KMS-11 (cell line): ENCODE measurements at regions not wholly inside any gene's neighbourhood (a gene's known extent, or its start where the extent isn't known, plus 50 kb on each side); places are given as distances from the start of the nearest gene placed in this dataset.

Experiments
- H2AFZ ChIP-seq: fragments of 200-600 bp; sonication (generic); 2 replicates; pipeline ENCODE4 v1.6.1; 2016; ENCODE audit warnings: antibody characterized with exemption, mixed run types, low read depth
- H3K27ac ChIP-seq: fragments of 200-600 bp; sonication (generic); 2 replicates; pipeline ENCODE4 v1.6.1; 2016; ENCODE audit warnings: mild to moderate bottlenecking, mixed run types
- H3K27me3 ChIP-seq: fragments of 200-600 bp; sonication (generic); 2 replicates; pipeline ENCODE4 v1.6.1; 2017; ENCODE audit warnings: mild to moderate bottlenecking, low read depth, mixed run types, moderate library complexity; ENCODE audit not compliant: insufficient read depth
- H3K36me3 ChIP-seq: fragments of 200-600 bp; sonication (generic); 2 replicates; pipeline ENCODE4 v1.6.1; 2017; ENCODE audit warnings: mild to moderate bottlenecking, mixed run types; ENCODE audit not compliant: insufficient read depth
- H3K4me1 ChIP-seq: fragments of 200-600 bp; sonication (generic); 2 replicates; pipeline ENCODE4 v1.6.1; 2016; ENCODE audit warnings: mild to moderate bottlenecking, low read depth, mixed run types; ENCODE audit not compliant: poor library complexity, severe bottlenecking
- H3K4me2 ChIP-seq: fragments of 200-600 bp; sonication (generic); 2 replicates; pipeline ENCODE4 v1.7.0; 2016; ENCODE audit warnings: mild to moderate bottlenecking, mixed run types
- H3K4me3 ChIP-seq: fragments of 200-600 bp; sonication (generic); IDR thresholded peaks from 2 replicates; pipeline ENCODE4 v1.6.1; 2017; ENCODE audit warnings: low read depth, low read length, mixed read lengths; ENCODE audit not compliant: insufficient read depth
- H3K79me2 ChIP-seq: fragments of 200-600 bp; sonication (generic); 2 replicates; pipeline ENCODE4 v1.6.1; 2016; ENCODE audit warnings: low read depth, mixed run types; ENCODE audit not compliant: insufficient read depth
- H3K9ac ChIP-seq: fragments of 200-600 bp; sonication (generic); 2 replicates; pipeline ENCODE4 v1.6.1; 2016; ENCODE audit warnings: mild to moderate bottlenecking, mixed run types
- H4K20me1 ChIP-seq: fragments of 200-600 bp; sonication (generic); 2 replicates; pipeline ENCODE4 v1.6.1; 2016; ENCODE audit warnings: mild to moderate bottlenecking, mixed run types; ENCODE audit not compliant: insufficient read depth
- TF ChIP-seq, protein P1 (sequence below): fragments of 200-600 bp; sonication (generic); conservative IDR thresholded peaks from 2 replicates; pipeline ENCODE4 v1.6.1; 2017; ENCODE audit warnings: low read depth, mild to moderate bottlenecking, antibody characterized with exemption, low read length, moderate library complexity, mixed read lengths

DNA sequence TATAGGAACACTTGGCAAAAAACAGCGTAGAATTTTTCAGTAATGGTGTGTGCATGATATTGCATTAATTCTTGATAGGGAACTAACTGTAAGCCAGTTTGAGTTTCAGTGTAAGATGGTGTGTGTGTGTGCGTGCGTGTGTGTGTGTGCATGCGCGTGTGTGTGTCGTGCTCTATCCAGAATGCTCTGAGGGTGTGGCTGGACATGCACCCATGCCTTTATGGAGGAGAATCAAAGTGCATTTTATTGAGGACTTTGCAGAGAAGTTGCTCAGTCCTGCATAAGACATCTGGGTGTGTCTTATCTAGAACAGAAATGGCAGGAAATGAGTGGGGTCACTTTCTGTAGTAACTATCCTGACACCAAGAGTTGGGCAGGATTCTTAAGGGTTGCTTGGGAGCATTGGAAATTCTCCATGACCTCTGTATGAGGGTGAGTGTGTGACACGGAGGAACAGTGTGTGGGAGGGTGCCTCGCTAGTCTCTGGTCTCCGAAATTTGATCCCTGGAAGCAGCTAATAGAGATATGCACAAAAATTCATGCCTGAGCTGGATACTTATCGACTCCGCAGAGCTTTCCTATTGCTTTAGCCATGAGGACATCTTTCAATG, 252.2 kb downstream of the TSHZ3 start:
- H3K27ac ChIP-seq: no peak overlapping the region

DNA sequence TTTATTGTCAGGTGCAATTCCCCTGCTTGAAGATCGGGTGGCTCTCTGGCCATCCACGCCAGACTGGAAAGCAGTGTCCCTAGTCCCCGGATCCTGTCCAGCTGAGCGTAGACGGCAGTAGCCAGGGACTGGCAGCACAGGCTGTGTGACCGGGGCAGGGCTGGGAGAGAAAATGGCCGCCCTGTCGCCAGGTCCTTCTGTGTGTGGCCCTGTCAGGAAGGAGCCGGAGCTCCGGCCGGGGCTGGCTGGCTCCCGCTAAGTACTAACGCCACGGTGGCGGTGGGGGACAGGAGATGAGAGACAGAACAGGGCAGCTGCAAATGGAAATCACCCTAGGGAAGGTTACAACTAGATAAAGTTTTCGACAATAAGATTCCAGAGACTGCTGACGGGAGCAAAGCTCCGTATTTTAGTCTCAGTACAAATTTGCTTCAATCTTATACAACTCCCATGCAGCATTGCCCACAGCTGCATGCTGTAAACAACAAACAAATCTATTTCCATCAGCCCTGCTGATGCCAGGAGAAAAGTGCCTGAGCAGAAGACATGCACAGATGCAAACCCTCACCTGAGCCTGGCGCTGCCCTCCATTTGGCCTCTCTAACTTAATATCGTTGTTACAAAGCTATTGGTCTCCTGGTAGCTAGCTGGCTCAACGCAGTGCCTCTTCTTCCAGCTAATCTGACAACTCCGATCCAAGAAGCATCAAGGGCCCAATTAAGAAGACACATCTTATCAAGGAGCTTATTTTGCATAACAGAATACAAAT, 253.0 kb downstream of the TSHZ3 start:
- Histone ChIP-seq H3K79me2 (no peaks in the 10 kb centered on the region), H3K27ac (no peak overlapping the region), H3K4me1 (no peaks in the 10 kb centered on the region), H3K9ac (no peak overlapping the region), H2AFZ (no peak overlapping the region), H3K27me3 (no peaks in the 10 kb centered on the region), H4K20me1 (no peaks in the 10 kb centered on the region), H3K4me2 (no peak overlapping the region), H3K4me3 (no peak overlapping the region), H3K36me3 (no peaks in the 10 kb centered on the region)
- TF ChIP-seq, protein P1, sequence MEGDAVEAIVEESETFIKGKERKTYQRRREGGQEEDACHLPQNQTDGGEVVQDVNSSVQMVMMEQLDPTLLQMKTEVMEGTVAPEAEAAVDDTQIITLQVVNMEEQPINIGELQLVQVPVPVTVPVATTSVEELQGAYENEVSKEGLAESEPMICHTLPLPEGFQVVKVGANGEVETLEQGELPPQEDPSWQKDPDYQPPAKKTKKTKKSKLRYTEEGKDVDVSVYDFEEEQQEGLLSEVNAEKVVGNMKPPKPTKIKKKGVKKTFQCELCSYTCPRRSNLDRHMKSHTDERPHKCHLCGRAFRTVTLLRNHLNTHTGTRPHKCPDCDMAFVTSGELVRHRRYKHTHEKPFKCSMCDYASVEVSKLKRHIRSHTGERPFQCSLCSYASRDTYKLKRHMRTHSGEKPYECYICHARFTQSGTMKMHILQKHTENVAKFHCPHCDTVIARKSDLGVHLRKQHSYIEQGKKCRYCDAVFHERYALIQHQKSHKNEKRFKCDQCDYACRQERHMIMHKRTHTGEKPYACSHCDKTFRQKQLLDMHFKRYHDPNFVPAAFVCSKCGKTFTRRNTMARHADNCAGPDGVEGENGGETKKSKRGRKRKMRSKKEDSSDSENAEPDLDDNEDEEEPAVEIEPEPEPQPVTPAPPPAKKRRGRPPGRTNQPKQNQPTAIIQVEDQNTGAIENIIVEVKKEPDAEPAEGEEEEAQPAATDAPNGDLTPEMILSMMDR: no peak

More for the DNA sequence above, 252.2 kb downstream of the TSHZ3 start:
- no peaks in the 10 kb centered on the region for H3K4me1 ChIP-seq
- H2AFZ ChIP-seq: no peak overlapping the region
- TF ChIP-seq, protein P1: no peak
- H3K9ac ChIP-seq: no peak overlapping the region
- H3K4me3 ChIP-seq: no peak overlapping the region
- H4K20me1 ChIP-seq: no peaks in the 10 kb centered on the region
- H3K27me3 ChIP-seq: no peaks in the 10 kb centered on the region
- no peak overlapping the region for H3K4me2 ChIP-seq
- H3K79me2 ChIP-seq: no peaks in the 10 kb centered on the region
- H3K36me3 ChIP-seq: no peaks in the 10 kb centered on the region

DNA sequence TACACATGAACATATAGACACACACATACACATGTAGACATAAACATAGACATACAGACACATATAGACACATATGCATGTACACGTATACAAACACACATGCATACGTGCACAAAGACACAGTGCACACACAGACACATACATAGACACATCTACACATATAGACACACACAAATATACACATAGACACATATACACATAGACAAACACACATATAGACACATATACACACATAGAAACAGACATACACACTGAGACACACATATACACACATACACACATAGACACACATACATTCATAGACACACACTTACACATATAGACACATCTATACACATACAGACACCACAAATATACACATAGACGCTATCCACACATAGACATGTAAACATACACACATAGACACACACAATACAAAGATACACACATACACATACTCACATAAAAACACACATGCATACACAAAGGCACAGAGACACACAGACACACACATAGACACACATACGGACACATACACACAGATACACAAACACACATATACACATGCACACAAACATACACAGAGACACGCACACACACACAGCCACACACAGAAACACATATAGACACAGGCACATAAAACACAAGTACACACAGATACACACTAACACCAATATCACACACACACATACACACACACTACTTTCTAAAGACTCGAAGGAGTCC, 254.0 kb downstream of the TSHZ3 start:
- no peaks in the 10 kb centered on the region for H3K79me2 ChIP-seq
- H3K4me2 ChIP-seq: no peak overlapping the region
- H3K4me1 ChIP-seq: no peaks in the 10 kb centered on the region
- no peak overlapping the region for H3K27ac ChIP-seq
- no peaks in the 10 kb centered on the region for H3K27me3 ChIP-seq
- H4K20me1 ChIP-seq: no peaks in the 10 kb centered on the region
- no peak overlapping the region for H3K4me3 ChIP-seq
- no peaks in the 10 kb centered on the region for H3K36me3 ChIP-seq
- TF ChIP-seq, protein P1: no peak
- no peak overlapping the region for H2AFZ ChIP-seq
- no peak overlapping the region for H3K9ac ChIP-seq

DNA sequence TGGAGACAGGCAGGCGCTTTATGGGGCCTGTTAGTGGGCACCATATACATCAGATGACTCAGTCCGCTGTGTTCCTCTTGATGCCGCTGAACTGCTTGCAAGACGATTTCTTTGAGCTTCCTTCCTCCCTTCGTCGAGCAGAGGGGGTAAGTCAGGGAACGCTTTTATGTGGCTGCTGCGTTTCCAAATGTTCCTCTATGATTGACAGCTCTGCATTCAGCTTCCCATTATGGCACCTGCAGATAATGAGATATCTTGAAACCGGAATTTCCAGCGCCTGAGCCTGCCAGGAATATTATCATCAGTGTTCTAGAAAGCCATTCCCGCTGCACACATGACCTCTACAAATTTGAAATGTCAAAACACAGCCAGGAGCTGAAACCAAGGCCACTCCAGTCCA, 257.0 kb downstream of the TSHZ3 start:
- Histone ChIP-seq H3K4me3 (no peak overlapping the region), H3K9ac (no peak overlapping the region), H4K20me1 (no peaks in the 10 kb centered on the region), H3K36me3 (no peaks in the 10 kb centered on the region), H2AFZ (no peak overlapping the region), H3K4me1 (no peaks in the 10 kb centered on the region), H3K27ac (no peak overlapping the region), H3K4me2 (no peak overlapping the region), H3K27me3 (no peaks in the 10 kb centered on the region), H3K79me2 (no peaks in the 10 kb centered on the region)
- TF ChIP-seq, protein P1: no peak
